Effector memory CD8-positive, alpha-beta T cell (primary cell): ENCODE measurements at regions not wholly inside any gene's neighbourhood (a gene's known extent, or its start where the extent isn't known, plus 50 kb on each side); places are given as distances from the start of the nearest gene placed in this dataset.

Source experiments
- ATAC-seq: fragments of 150-1000 bp; cut with Tn5 transposase; replicated peaks from 2 replicates; pipeline ENCODE4 v1.10.0; 2021; ENCODE audit warnings: mild to moderate bottlenecking, moderate library complexity
- DNase-seq, 3 experiments: peaks; one replicate each; pipeline ENCODE4 v3.0.0; 2021
- H3K27ac Mint-ChIP-seq, 2 donors: one replicate each; pipeline ENCODE4 v1.8.0; 2022; ENCODE audit warnings: mild to moderate bottlenecking in 2 of 2, mixed read lengths in 2 of 2, moderate library complexity in 2 of 2
- H3K27me3 Mint-ChIP-seq, 2 donors: one replicate each; pipeline ENCODE4 v1.8.0; 2022; ENCODE audit warnings: mixed read lengths in 2 of 2
- H3K36me3 Mint-ChIP-seq: one replicate; pipeline ENCODE4 v1.8.0; 2022; ENCODE audit warnings: mild to moderate bottlenecking, moderate library complexity, mixed read lengths; ENCODE audit not compliant: insufficient read depth
- H3K4me1 Mint-ChIP-seq, 2 donors: one replicate each; pipeline ENCODE4 v1.8.0; 2022; ENCODE audit warnings: low read depth in 2 of 2, mixed read lengths in 2 of 2
- H3K4me3 Mint-ChIP-seq, 2 donors: one replicate each; pipeline ENCODE4 v1.8.0; 2022; ENCODE audit warnings: mild to moderate bottlenecking in 2 of 2, mixed read lengths in 2 of 2, moderate library complexity in 2 of 2
- H3K9me3 Mint-ChIP-seq, 2 donors: one replicate each; pipeline ENCODE4 v1.8.0; 2022; ENCODE audit warnings: mixed read lengths in 2 of 2

- Mint-ChIP-seq H3K4me3 (no peak overlapping the region), H3K9me3 (peaks cover 0 to 3% of the 10 kb centered on the region in 2 donors), H3K4me1 (no peaks in the 10 kb centered on the region), H3K27ac (no peak overlapping the region), H3K36me3 (no peaks in the 10 kb centered on the region), H3K27me3 (peaks cover 0 to 4% of the 10 kb centered on the region in 2 donors)
- ATAC-seq, result no peak
- DNase-seq, result no peak
These were observed 731.7 kb upstream of the RAB6C start for GRCh38 chr2:129247751-129248150.

- H3K4me3 Mint-ChIP-seq, result no peak overlapping the region
- ATAC-seq (no peak), DNase-seq (no peak)
- H3K9me3 Mint-ChIP-seq, result peaks cover 0 to 3% of the 10 kb centered on the region in 2 donors
- H3K27me3 Mint-ChIP-seq, result no peaks in the 10 kb centered on the region
- H3K27ac Mint-ChIP-seq, result no peak overlapping the region
- no peaks in the 10 kb centered on the region for H3K4me1 Mint-ChIP-seq
- no peaks in the 10 kb centered on the region for H3K36me3 Mint-ChIP-seq
These were observed 731.3 kb upstream of the RAB6C start for GRCh38 chr2:129248198-129248597.

- no peaks in the 10 kb centered on the region for H3K27me3 Mint-ChIP-seq
- ATAC-seq (no peak), DNase-seq (no peak)
- no peaks in the 10 kb centered on the region for H3K36me3 Mint-ChIP-seq
- peaks cover 3 to 10% of the 10 kb centered on the region in 2 donors for H3K9me3 Mint-ChIP-seq
- H3K27ac Mint-ChIP-seq, result no peak overlapping the region
- H3K4me1 Mint-ChIP-seq, result no peaks in the 10 kb centered on the region
- no peak overlapping the region for H3K4me3 Mint-ChIP-seq
These were observed 726.5 kb upstream of the RAB6C start for GRCh38 chr2:129252781-129253460.

GRCh38 chr2:129253461-129253812, 726.0 kb upstream of the RAB6C start:
- H3K4me3 Mint-ChIP-seq, result no peak overlapping the region
- DNase-seq (no peak), ATAC-seq (no peak)
- H3K27ac Mint-ChIP-seq, result no peak overlapping the region
- H3K36me3 Mint-ChIP-seq, result no peaks in the 10 kb centered on the region
- no peaks in the 10 kb centered on the region for H3K27me3 Mint-ChIP-seq
- H3K9me3 Mint-ChIP-seq, result peaks cover 8 to 11% of the 10 kb centered on the region in 2 donors
- no peaks in the 10 kb centered on the region for H3K4me1 Mint-ChIP-seq

GRCh38 chr2:129254718-129255117, 724.7 kb upstream of the RAB6C start:
- Mint-ChIP-seq H3K9me3 (peaks cover 17 to 19% of the 10 kb centered on the region in 2 donors), H3K4me3 (no peak overlapping the region), H3K4me1 (no peaks in the 10 kb centered on the region), H3K27me3 (no peaks in the 10 kb centered on the region), H3K27ac (no peak overlapping the region), H3K36me3 (no peaks in the 10 kb centered on the region)
- ATAC-seq (no peak), DNase-seq (no peak)

GRCh38 chr2:129255610-129256313, 723.7 kb upstream of the RAB6C start:
- H3K9me3 Mint-ChIP-seq, result peaks cover 15 to 19% of the 10 kb centered on the region in 2 donors
- ATAC-seq, result no peak
- no peaks in the 10 kb centered on the region for H3K27me3 Mint-ChIP-seq
- no peak for DNase-seq
- H3K4me3 Mint-ChIP-seq, result no peak overlapping the region
- H3K27ac Mint-ChIP-seq, result no peak overlapping the region
- H3K36me3 Mint-ChIP-seq, result no peaks in the 10 kb centered on the region
- no peaks in the 10 kb centered on the region for H3K4me1 Mint-ChIP-seq

GRCh38 chr2:129256642-129257041, 722.8 kb upstream of the RAB6C start:
- ATAC-seq (no peak), DNase-seq (no peak)
- Mint-ChIP-seq H3K27ac (no peak overlapping the region), H3K4me1 (no peaks in the 10 kb centered on the region), H3K9me3 (peaks cover 14 to 19% of the 10 kb centered on the region in 2 donors), H3K4me3 (no peak overlapping the region), H3K36me3 (no peaks in the 10 kb centered on the region), H3K27me3 (no peaks in the 10 kb centered on the region)

GRCh38 chr2:129262934-129263333, 716.5 kb upstream of the RAB6C start:
- Mint-ChIP-seq H3K9me3 (peaks cover 12 to 26% of the 10 kb centered on the region in 2 donors), H3K4me3 (no peak overlapping the region), H3K4me1 (no peaks in the 10 kb centered on the region)

GRCh38 chr2:129263939-129264338, 715.5 kb upstream of the RAB6C start:
- H3K9me3 Mint-ChIP-seq, result peaks cover 9 to 16% of the 10 kb centered on the region in 2 donors
- H3K27me3 Mint-ChIP-seq, result no peaks in the 10 kb centered on the region
- no peak for DNase-seq
- no peaks in the 10 kb centered on the region for H3K4me1 Mint-ChIP-seq
- no peak for ATAC-seq
- no peaks in the 10 kb centered on the region for H3K36me3 Mint-ChIP-seq
- no peak overlapping the region for H3K27ac Mint-ChIP-seq
- no peak overlapping the region for H3K4me3 Mint-ChIP-seq

More at GRCh38 chr2:129262934-129263333, 716.5 kb upstream of the RAB6C start:
- no peak for DNase-seq
- Mint-ChIP-seq H3K27me3 (no peaks in the 10 kb centered on the region), H3K36me3 (no peaks in the 10 kb centered on the region), H3K27ac (no peak overlapping the region)
- no peak for ATAC-seq

- no peaks in the 10 kb centered on the region for H3K27me3 Mint-ChIP-seq
- H3K4me1 Mint-ChIP-seq, result no peaks in the 10 kb centered on the region
- DNase-seq (no peak), ATAC-seq (no peak)
- H3K4me3 Mint-ChIP-seq, result no peak overlapping the region
- H3K36me3 Mint-ChIP-seq, result no peaks in the 10 kb centered on the region
- H3K27ac Mint-ChIP-seq, result no peak overlapping the region
- H3K9me3 Mint-ChIP-seq, result peaks cover 8 to 10% of the 10 kb centered on the region in 2 donors
These were observed 711.9 kb upstream of the RAB6C start for GRCh38 chr2:129267559-129267958.

- Mint-ChIP-seq H3K9me3 (peaks cover 0 to 5% of the 10 kb centered on the region in 2 donors), H3K36me3 (no peaks in the 10 kb centered on the region), H3K27ac (no peak overlapping the region), H3K4me1 (no peaks in the 10 kb centered on the region), H3K27me3 (no peaks in the 10 kb centered on the region), H3K4me3 (no peak overlapping the region)
- ATAC-seq, result no peak
- no peak for DNase-seq
These were observed 706.0 kb upstream of the RAB6C start for GRCh38 chr2:129273266-129274037.

GRCh38 chr2:129274038-129274415, 705.4 kb upstream of the RAB6C start:
- no peaks in the 10 kb centered on the region for H3K27me3 Mint-ChIP-seq
- no peaks in the 10 kb centered on the region for H3K36me3 Mint-ChIP-seq
- H3K4me1 Mint-ChIP-seq, result no peaks in the 10 kb centered on the region
- H3K27ac Mint-ChIP-seq, result no peak overlapping the region
- ATAC-seq, result no peak
- peaks cover 0 to 5% of the 10 kb centered on the region in 2 donors for H3K9me3 Mint-ChIP-seq
- no peak for DNase-seq
- no peak overlapping the region for H3K4me3 Mint-ChIP-seq

GRCh38 chr2:129274918-129275317, 704.5 kb upstream of the RAB6C start:
- Mint-ChIP-seq H3K4me3 (no peak overlapping the region), H3K36me3 (no peaks in the 10 kb centered on the region), H3K27me3 (no peaks in the 10 kb centered on the region), H3K9me3 (peaks cover 0 to 5% of the 10 kb centered on the region in 2 donors), H3K27ac (no peak overlapping the region), H3K4me1 (no peaks in the 10 kb centered on the region)
- no peak for ATAC-seq
- DNase-seq, result no peak

GRCh38 chr2:129275706-129276105, 703.8 kb upstream of the RAB6C start:
- no peaks in the 10 kb centered on the region for H3K27me3 Mint-ChIP-seq
- ATAC-seq (no peak), DNase-seq (no peak)
- H3K36me3 Mint-ChIP-seq, result no peaks in the 10 kb centered on the region
- H3K4me3 Mint-ChIP-seq, result no peak overlapping the region
- no peaks in the 10 kb centered on the region for H3K4me1 Mint-ChIP-seq
- no peak overlapping the region for H3K27ac Mint-ChIP-seq
- peaks cover 0 to 2% of the 10 kb centered on the region in 2 donors for H3K9me3 Mint-ChIP-seq
